ENCODE measurements at regions not wholly inside any gene's neighbourhood (a gene's known extent, or its start where the extent isn't known, plus 50 kb on each side); places are given as distances from the start of the nearest gene placed in this dataset.

DNA sequence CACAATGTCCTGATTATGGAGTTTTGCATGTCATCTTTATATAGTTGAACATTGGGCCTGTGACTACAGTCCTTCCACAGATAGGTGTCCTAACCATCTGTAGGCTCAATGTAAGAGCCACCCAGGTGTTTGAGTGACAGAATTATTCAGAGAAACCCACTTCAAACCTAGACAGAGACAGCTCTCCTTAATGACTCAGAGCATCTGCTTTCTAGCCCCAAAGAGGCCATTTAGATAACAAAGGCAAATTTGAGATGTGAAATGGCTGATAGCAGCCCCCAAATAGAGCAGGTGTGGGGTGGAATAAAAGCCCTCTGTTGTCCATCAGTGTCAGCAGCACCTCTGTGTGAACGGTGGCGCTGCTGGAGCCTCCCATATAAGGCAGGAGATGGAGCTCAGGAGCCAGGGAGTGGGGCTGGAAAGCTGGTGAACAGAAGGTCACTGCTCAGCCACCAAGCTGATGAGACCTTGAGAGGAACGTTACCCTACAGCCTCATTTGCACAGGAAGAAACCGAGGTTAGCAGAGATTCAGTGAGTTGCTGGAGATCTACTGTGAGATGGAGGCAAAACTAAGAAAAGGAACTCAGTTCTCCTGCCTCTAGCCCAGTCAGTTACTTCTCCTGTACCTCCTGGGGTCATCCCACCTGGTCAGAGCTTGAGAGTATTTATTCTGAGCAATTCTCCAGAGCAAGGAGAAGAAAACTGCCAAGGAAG, 153.3 kb upstream of the LNX1 start:
- TF ChIP-seq POLR2AphosphoS5 (IDR thresholded peaks at IDR 0.05; ENCODE audit: low read depth, low read length), result no peak
- no peak for TF ChIP-seq POLR2A (IDR thresholded peaks at IDR 0.05; ENCODE audit: low read depth, low read length)
- TF ChIP-seq TAF1 (IDR thresholded peaks at IDR 0.05; ENCODE audit: low read depth, low read length), result no peak
